Activated CD4-positive, alpha-beta T cell treated with anti-CD3 and anti-CD28 coated beads, Interleukin-2, amount 50 U/mL, for 24 hours (primary cell): ENCODE measurements at regions not wholly inside any gene's neighbourhood (a gene's known extent, or its start where the extent isn't known, plus 50 kb on each side); places are given as distances from the start of the nearest gene placed in this dataset.

Experiments
- DNase-seq, 2 donors: peaks; one replicate each; pipeline ENCODE4 v3.0.0-alpha.2; 2020; ENCODE audit warnings: low read depth in 1 of 2, low spot score in 1 of 2

DNA sequence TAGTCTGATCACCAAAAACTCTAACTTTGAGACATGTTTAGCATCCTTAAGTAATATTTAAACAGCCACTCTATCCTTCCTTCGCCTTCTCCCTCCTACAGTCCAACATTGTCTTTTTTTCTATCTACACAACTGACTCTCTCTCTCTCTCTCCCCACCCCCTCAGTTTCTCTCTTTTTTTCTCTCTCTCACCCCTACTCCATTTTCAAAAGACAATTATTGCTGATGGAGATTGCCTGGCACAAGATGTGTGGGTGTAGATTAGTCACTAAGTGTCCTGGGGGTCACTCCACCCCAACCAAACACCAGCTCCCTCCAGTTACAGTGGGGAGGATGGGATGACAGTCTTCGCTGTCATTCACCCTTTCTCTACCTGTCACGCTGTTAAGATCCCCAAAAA, 94.5 kb upstream of the NFIA start:
- no peak for DNase-seq

DNA sequence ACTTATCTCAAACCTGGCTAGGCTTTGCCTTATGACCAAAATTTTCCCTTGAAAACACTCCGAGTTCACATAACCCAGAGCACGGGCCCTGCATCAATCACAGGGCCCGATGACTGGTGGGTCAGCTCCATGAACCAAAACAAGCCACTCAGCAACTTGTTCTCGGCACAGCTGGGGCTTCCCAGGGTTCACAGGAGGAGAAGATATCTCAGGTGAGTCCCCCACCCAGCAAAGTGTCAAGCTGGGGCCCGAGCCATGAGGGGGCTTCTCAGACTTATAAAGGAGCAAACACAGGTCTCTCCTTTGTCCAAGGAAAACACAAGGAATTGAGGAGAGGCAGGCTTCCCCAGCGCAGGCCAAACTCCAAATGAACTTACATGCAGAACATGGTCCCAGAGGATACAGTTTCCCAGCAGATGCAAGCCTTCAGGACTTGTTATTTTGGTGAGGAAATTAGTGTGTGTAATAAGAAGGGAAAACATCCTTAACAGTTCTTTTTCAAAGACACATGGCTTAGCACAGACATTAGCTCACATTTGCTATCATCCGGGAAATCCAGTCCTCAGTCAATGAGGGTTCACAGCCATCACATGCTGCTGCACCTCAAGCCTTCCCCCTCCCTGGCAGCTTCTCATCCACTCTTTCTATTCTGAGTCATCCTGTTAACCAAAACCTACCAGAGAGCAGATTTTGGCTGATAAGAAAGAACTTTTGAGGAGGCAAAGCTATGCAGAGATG, 98.1 kb upstream of the NFIA start:
- DNase-seq: no peak

DNA sequence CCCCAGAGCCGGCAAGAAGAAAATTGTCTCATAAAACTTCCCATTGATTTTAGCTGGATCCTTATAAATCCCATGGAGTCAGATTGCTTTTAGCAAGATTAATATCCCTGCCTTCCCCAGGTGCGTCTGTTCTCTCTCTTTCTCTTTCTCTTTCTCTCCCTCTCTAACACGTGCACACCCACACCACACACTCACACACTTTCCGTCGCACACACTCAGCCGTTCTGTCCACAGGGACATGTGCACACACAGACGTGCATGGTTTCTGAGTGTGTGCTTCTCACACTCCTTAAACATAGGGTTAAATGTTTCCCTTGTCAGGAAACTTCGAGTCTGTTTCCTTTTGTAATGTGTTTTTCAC, 98.7 kb upstream of the NFIA start:
- no peak for DNase-seq

DNA sequence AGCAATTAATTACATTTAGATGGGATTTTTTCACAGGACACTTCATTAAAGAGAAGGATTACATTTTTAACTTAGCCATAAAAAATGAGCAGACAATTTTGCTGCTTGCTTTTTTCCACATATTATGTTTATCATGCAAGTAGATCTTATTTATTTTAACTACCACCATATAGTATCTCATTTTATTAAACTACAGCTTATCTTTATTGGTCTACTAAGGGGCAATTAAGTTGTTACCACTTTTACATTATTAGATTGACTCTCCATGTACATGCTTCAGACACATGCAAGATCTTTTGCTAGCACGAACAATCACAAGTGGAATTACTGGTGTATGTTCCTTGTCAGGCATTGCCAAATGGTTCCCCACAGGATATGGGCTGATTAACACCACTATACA, 99.8 kb upstream of the NFIA start:
- no peak for DNase-seq

DNA sequence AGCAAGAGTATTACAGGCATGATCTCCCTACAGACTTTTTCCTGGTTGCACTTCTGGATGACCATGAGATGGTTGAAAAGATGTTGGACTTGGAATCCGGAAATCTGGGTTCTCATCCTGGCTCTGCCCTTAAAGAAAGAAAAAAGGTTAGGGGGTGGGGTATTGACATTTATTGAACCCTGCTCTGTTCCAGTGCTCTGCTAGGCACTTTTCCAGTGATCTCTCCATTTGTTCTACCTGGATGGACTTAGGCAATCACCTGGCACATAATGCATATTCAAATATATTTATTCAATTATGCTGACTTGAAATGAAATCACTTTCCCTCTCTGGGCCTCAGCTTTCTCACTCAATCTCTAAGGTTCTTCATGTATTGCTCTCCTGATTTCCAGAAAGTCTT, 101.0 kb upstream of the NFIA start:
- no peak for DNase-seq

DNA sequence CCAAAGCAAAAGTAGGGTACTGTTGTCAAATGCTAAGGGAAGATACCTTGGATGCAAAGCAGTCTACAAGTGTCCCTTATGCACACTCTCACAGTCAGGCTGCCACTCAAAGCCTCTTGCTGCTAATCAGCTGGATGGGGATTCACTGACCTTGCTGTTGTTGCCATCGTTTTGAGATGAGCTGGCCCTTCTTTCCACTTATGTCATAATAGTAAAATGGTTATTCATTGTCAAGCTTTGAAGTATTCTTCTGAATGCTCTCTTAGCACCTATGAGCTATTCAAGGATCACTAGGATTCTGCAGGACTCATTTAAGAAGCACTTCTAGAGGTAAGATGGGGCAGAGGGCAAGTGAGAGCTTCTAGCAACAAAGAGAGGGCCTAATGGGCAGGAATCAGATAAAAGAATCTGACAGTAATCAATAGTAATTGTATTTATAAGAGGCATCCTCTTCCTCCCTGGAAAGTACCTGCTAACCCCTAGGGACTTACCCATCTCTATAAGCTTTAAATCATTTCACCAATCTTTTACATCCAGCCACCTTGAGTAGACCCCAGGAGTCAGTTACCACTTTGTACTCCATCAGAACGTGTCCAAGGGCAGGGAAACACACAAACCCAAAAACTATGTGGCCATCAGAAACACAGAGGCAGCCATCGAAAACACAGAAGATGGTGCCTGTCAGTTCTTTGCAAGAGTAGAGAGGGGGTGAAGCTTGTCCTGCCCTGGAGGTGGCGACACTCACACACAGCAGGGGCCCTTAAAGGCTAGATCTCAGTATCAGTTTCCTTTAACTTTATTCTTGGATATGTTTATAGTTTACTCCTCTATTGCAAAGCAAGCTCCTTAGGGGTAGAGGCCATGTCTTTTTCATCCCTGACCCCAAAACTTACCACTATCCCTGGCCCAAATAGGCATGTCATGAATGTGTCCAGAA, 103.7 kb upstream of the NFIA start:
- DNase-seq: no peak

DNA sequence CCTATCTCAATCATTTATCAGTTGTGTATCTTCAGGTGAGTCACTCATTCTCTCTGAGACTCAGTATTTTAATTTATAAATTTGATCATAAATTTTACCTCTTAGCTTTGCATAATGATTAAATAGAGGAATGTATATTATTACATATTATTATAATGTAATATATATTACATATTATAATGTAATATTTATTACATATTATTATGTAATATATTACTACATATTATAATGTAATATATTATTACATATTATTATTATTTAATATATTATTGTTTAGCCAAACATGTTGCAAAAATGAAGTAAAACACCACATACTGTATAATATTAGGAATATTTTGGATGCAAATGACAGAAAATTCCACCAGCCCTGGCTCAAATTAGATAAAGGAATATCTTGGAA, 104.7 kb upstream of the NFIA start:
- no peak for DNase-seq

DNA sequence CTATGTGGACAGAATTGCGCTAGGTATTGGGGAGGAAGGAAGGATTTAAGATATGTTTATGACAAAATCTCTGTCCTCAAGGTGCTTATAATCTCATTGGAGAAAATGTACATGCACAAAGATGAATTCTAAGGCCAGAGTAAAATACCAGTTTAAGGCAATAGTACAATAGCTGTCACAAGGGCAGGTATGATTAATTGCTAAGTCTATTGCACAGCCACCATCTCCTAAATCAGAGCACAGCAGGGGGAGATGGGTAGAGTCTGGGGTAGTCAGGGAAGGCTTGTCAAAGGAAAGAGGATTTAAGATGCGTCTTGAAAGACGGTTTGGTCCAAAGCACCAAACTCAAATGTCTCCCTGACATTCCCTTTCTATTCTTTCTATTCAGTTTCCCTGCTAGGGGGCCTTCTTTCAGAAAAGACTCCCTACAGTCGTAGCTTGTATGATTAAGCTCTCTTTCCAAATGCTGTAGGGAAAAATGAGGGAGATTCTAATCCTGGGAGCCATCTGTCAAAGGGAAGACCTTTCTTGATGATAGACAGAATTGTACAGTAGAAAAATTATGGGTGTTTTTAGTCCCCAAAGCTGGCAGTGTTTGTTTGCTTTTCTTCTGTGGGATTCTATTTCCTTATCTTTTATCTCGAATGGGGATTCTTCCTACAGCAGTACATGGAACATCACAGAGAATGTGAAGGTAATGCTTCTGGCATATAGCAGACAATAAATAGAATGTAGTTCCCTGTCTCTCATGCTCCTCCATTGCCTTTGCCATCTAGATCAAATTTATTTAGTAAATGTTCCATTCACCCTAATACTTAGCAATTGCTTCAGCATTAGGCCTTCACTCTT, 107.6 kb upstream of the NFIA start:
- DNase-seq: no peak

DNA sequence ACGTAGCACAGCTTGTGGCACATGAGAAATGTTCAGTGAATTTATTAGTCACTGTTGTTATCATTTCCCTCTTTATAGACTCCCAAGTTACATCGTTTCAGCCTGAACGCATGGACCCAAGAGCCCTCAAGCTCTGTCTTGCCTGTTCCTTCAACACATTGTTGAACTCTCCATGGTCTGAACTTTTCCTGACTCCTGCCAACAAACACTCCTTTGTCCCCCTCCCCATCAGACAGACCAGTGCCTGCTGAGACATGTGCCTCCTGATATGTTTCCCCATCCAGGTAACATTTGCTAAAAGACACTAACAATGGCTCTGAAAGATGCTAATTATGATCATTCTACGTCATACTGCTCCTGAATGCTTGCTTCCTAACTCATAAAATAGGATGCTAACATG, 108.7 kb upstream of the NFIA start:
- DNase-seq: no peak

DNA sequence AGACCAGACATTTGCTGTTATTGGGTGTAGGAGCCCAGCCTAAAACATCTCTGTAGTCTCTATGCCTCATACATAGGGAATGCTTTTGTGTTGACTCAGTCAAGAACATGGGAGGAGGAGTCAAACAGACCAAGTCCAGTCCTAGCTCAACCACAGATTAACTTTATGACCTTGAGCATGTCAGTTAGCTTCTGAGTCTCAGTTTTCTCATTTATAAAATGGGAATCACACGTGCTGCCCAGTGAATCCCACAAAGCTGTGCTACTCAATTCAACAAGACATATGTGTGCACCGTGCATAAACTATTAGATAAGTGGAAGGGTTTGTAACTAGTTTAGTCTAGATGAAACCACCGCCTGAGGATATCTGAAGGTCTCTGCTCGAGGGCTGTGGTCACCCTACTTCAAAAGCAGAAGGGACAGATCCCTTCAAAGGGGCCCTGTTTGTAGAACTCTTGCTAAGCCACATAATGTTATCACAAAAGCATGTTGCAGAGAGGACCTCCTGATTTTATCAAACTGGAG, 109.5 kb upstream of the NFIA start:
- no peak for DNase-seq

DNA sequence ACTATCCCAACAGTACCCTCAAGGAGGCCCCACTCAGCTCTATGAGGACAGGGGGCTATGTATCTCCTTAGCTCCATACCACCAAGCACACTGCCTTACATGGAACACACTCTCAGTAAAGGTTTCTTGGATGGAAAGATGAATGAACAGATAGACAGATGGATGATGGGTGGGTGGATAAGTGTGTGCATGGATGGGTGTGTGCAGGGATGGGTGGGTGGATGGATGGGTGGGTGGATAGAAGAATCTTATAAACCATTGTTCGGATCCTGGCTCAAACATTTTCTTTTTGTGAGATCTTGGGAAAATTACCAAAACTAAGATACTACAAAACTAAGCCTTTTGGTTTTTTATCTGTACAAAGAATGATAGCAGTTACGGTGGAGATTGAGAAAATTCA, 111.0 kb upstream of the NFIA start:
- DNase-seq: no peak

DNA sequence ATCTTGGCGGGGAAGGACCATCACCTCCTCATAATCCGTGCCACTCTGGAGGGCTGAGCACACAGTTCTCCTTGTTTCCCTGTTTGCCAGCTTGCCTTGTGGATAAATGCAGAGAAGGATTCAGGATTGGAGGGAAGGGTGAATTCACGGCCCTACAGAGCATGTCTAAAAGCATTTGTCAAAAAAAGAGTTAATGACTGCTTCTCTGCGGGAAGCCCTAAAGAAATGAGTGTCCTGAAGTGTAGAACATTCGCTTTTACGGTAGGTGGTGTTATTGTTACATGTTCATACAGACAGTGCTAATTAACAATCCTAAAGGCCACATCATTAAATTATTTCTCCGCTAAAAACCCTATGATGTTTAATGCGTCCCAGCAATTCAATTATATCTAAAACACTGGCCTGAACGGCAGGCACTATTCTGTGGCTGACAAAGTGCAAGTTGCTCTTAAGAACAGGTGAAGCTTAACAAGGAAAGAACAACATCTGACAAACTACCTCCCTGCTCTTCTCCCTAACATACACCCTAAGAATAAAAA, 112.3 kb upstream of the NFIA start:
- no peak for DNase-seq

DNA sequence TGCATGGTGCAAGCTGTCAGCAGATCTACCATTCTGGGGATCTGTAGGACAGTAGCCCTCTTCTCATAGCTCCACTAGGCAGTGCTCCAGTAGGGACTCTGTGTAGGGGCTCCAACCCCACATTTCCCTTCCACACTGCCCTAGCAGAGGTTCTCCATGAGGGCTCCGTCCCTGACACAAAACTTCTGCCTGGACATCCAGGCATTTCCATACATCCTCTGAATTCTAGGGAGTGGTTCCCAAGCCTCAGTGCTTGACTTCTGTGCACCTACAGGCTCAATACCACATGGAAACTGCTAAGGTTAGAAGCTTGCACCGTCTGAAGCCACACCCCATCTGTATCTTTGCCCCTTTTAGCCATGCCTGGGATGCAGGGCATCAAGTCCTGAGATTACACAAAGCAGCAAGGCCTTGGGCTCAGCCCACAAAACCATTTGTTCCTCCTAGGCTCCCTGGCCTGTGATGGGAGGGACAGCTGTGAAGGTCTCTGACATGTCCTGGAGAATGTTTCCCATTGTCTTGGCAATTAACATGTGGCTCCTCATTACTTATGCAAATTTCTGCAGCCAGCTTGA, 117.0 kb upstream of the NFIA start:
- DNase-seq: no peak

DNA sequence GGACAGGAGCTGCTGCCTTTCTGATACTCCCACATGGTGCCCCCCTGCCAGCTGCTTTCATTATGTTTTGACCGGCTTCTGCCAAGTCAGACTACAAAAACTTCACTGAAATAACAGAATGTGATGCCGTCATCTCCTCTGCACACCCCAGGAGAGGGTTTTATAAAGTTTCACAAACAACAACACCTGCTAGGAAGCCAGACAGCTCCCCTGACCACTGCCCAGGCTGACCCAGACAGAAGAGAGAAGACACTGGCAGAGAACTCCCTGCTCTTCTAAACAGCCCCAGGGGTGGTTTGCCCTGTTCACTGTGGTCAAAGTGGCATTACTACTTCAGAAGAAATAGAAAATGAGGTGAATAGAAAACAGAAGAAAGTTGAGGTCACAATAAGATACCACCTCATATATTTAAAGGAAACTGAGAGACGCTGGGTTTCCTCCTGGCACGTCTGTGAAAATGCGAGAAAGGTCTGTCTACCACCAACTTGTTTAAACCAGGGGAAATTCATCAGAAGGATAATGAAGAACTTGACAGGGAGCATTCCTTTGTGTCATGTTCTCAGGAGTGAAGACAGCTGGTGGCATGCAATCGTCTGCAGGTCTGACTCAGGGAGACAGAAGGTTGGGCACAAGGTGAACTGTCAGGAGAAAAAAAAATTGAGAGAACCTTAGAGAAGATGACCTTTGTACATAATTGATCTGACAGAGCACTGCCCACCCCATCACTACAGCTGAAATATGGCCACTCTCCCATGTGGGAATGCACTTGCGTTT, 119.0 kb upstream of the NFIA start:
- no peak for DNase-seq

DNA sequence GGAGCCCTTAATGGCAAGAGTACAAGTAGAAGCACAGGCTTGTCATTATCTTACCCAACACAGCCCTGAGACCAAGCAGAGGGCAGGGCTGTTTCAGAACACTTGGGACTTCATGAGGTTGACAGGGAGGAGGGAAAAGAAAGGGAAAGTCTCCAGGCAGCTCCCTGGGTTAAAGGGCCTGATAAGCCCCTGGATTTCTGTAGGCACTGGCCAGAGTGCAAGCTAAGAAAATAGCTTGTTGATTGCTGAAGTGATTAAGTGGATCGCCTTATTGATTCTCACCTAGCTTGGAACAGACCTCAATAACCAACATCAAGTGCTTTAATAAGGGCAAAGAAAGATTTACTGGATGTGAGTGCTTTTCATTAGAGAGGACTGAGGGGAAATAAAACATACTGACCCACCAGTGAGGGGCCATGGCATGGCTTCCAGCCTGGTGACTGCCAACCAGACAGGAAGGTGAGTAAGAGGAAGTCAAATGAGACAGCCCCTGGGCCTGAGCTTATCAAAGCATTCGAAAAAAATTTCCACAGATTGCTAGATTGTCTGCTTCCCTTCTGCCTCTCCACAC, 121.4 kb upstream of the NFIA start:
- no peak for DNase-seq

DNA sequence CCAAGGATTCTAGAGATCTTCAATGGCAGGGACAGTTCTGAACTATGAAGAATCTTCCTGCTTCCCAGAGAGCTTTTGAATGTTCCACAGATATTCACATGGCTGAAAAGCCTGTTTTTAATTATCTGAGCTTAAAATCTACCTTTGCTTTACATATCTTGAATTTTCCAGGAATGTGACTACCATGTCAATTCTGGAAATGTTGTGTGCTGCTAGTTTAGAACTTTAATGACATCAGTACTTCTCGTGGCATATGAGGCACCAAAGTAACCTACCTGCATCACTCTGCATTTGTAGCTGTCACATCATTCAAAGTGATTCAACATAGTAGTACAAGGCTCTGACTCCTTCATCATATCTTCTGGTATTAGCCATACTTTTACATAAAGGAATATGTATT, 122.7 kb upstream of the NFIA start:
- no peak for DNase-seq

DNA sequence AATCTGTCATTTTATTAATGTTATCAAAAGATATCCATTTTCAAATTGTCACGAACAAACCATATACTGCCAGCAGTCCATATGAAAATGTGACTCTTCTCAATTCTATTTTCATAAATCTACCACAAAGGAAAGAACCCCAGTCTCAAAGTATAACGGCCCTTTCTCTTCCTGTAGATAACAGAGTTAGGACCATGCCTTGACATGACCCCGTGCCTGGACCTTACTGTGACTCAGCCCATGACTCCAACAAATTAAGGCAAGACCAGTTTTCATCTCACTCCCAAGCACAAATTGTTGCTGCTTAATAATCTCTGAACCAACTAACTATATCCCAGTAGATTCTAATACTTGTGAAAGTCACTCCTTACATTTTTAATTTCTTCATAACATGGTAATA, 124.4 kb upstream of the NFIA start:
- no peak for DNase-seq

DNA sequence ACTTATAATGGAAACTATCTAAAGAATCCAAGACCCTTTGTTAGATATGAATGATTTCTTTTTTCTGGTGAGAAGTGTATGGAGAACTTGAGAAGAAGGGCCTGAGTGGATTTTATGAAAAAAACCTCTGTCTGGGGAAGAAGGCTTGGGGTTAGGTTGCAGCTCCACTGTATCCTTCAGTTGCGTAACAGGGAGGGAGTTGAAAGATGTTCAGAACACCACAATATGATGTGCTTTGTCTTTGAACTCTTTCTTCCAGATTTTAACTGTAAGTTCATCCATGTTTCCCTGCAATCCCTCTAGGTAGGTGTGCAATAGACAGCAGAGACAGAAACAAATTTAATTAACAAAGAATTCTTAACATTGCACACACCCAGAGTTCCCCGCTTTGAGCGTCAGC, 125.8 kb upstream of the NFIA start:
- no peak for DNase-seq

DNA sequence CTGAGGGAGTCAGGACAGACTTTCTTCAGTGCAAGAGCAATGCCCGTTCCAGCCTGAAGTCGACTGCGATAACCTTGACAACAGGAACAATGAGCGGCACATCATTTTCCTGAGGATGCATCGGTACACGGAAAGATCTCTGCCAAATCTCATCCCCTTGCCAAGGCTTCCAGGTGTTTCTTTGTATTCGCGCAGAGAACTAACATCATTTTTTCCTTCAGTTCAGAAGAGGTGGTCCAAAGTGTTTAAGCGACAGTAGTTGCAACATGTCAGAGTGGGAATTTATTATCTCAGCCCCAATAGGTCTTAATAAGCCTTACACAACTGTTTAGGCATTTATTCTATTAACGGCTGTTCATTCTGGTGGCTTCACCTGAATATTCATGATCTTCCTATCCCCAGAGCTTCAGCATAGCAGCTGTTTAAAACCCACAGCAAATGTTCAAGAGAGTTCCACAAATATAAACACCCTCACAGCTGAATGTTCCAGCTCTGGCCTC, 129.7 kb upstream of the NFIA start:
- DNase-seq: no peak
